ENCODE measurements at regions not wholly inside any gene's neighbourhood (a gene's known extent, or its start where the extent isn't known, plus 50 kb on each side); places are given as distances from the start of the nearest gene placed in this dataset.
"Not testable (repeated sequence)": the region's sequence is repeated elsewhere in the genome, so short reads cannot be mapped to it uniquely, and the experiment has no call there.

DNA sequence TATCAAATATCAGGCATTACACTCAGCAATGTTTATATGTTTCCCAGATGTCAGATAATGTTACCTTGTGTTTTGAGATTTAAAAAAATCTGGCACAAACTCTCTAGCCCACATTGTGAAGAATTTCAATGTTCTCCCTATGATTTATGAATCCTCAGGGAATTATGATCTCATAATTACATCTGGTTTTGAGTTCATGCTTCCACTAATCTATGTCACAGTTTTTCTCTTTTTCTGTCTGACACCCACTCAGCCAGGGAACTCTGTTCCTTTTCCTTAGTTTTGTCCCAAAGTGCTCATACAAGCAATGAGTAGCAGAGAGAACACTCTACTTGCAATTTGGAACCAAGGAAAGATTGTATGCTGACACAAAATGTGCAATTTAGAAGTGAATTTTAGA lies 212.1 kb upstream of the POF1B start:
- Mint-ChIP-seq H3K9me3 (no peaks in the 10 kb centered on the region), H3K4me1 (no peaks in the 10 kb centered on the region), H3K27ac (no peak overlapping the region), H3K36me3 (no peaks in the 10 kb centered on the region), H3K27me3 (peaks cover 0 to 5% of the 10 kb centered on the region in 2 donors), H3K4me3 (no peak overlapping the region)
- ATAC-seq (replicated peaks) (no peak), DNase-seq (no peak)

DNA sequence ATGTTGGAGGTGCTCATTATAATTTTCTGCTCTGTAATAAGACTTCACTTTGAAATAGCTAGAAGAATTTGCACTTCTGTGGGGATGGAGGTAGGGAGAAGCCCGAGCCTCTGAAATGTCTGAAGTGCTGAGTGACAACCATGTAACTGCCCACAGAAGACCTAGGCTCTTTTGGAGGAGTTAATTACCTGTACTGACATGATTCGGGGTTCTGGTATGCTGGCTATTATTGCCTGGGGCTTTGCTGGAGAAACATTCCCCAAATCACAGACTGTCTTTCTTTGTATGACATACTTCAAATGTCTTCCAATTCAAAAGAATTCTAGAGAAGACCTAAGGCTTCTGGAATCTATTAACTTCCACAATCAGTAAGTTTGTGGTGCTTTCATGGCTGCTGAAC lies 211.2 kb upstream of the POF1B start:
- peaks cover 0 to 5% of the 10 kb centered on the region in 2 donors for H3K27me3 Mint-ChIP-seq
- H3K4me1 Mint-ChIP-seq: no peaks in the 10 kb centered on the region
- H3K4me3 Mint-ChIP-seq: no peak overlapping the region
- no peaks in the 10 kb centered on the region for H3K36me3 Mint-ChIP-seq
- no peak for ATAC-seq (replicated peaks)
- peaks cover 0 to 1% of the 10 kb centered on the region in 2 donors for H3K9me3 Mint-ChIP-seq
- no peak for DNase-seq
- H3K27ac Mint-ChIP-seq: no peak overlapping the region

DNA sequence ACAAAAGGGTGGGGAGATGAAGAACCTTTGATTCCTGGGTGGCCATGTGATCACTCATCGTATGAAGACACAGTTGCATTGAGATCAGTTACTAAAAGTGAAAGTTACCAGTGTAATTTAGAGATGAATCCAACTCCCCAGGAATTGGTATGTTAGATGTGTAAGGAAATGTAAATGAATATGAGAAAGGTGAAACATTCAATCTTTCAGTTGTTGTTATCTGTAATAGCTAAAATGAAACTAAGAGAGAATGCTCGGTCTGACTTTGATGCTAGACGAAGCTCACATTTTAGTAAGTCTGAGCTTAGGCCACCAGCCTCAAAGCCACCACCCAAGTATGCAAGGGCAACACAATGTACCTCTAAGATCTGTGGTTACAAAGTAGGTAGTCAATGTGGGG lies 194.3 kb upstream of the POF1B start:
- Mint-ChIP-seq H3K4me1 (no peaks in the 10 kb centered on the region), H3K27me3 (no peaks in the 10 kb centered on the region), H3K4me3 (no peak overlapping the region), H3K9me3 (peaks cover 0 to 3% of the 10 kb centered on the region in 2 donors), H3K36me3 (no peaks in the 10 kb centered on the region), H3K27ac (no peak overlapping the region)
- DNase-seq (no peak), ATAC-seq (replicated peaks) (no peak)

DNA sequence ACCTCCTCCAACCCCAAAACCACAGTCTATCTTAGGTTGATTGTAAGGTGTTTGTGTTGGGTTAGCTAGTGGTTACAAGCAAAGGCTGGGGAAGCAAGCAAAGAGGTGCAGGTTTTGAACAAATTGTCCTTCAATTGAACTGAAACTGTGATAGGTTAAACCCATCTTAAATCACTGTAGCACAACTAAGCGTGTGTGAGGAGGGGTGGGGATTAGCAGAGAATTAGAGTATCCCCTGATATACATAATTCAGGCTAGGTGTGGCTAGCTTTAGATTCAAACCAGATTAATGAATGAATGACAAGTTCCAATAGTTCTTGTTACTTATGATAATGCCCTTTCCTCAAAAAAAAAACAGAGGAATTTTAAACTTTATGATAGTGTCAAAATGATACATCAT lies 191.0 kb upstream of the POF1B start:
- no peaks in the 10 kb centered on the region for H3K27me3 Mint-ChIP-seq
- no peak overlapping the region for H3K4me3 Mint-ChIP-seq
- no peaks in the 10 kb centered on the region for H3K4me1 Mint-ChIP-seq
- no peaks in the 10 kb centered on the region for H3K36me3 Mint-ChIP-seq
- DNase-seq (no peak), ATAC-seq (replicated peaks) (no peak)
- no peak overlapping the region for H3K27ac Mint-ChIP-seq
- H3K9me3 Mint-ChIP-seq: peaks cover 0 to 3% of the 10 kb centered on the region in 2 donors

DNA sequence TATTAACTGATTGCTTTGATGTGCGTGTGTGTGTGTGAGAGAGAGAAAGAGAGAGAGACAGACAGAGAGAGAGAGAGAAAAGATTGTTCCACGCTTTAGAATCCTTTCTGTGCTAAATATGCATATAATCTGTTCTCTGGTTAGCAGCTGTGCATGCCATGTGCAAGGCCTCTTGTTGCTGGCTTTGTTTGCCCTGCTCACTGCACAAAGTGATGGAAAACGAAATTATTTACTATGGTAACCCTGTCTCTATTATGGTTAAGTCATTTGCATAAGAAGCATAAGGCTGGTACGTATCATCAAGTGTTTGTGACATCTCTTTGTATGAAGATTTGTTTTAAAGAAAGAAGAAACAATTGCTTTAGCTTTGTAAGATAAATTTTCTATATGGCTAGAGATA lies 190.2 kb upstream of the POF1B start:
- H3K4me1 Mint-ChIP-seq: no peaks in the 10 kb centered on the region
- ATAC-seq (replicated peaks) (no peak), DNase-seq (no peak)
- H3K36me3 Mint-ChIP-seq: no peaks in the 10 kb centered on the region
- H3K27me3 Mint-ChIP-seq: no peaks in the 10 kb centered on the region
- no peak overlapping the region for H3K27ac Mint-ChIP-seq
- no peak overlapping the region for H3K4me3 Mint-ChIP-seq
- peaks cover 0 to 3% of the 10 kb centered on the region in 2 donors for H3K9me3 Mint-ChIP-seq

DNA sequence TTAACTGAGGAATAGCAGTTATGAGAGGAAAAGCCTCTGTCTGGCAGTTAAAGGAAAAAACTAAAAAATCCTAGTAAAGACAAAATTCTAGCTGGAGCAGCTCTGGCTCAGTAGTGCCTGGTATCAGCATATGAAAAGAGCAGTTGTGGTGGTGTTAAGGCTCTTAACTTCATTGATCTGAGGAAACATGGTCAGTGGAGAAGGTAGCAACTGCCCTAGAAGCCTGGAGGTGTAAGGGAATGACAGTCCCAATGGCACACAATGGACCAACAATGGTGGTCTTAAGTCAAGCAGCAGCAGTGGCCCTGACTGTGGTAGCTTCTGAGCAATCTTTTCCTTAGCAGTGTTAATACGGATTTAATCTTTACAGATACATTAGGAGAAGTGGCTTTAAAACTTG lies 189.6 kb upstream of the POF1B start:
- H3K27me3 Mint-ChIP-seq: no peaks in the 10 kb centered on the region

DNA sequence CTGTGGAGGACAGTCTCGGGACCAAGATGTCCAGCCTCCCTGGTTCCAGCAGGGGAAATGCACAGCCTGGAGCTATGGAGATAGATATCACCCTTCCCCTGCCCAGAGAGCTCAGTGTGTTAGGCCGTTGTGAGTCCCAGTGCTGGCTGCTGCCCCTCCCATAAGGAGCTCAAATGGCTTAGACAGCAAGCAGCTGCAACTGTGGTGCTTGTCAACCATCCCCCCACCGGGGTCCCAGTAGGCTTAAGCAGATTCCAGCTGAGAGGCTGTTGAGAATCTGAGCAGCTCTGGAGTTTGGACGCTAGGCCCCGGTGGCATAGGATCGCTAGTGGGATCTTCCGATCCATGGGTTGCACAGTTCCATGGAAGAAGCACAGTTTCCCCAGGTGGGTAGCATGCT lies 181.8 kb upstream of the POF1B start:
- Mint-ChIP-seq H3K27ac (no peak overlapping the region), H3K36me3 (no peaks in the 10 kb centered on the region), H3K27me3 (peaks cover 0 to 3% of the 10 kb centered on the region in 2 donors), H3K9me3 (no peaks in the 10 kb centered on the region), H3K4me3 (no peak overlapping the region), H3K4me1 (no peaks in the 10 kb centered on the region)
- no peak for ATAC-seq (replicated peaks)
- no peak for DNase-seq

More for the DNA sequence above, 189.6 kb upstream of the POF1B start:
- no peak for ATAC-seq (replicated peaks)
- Mint-ChIP-seq H3K27ac (no peak overlapping the region), H3K4me1 (no peaks in the 10 kb centered on the region), H3K9me3 (peaks cover 0 to 3% of the 10 kb centered on the region in 2 donors), H3K4me3 (no peak overlapping the region), H3K36me3 (no peaks in the 10 kb centered on the region)
- DNase-seq: no peak

DNA sequence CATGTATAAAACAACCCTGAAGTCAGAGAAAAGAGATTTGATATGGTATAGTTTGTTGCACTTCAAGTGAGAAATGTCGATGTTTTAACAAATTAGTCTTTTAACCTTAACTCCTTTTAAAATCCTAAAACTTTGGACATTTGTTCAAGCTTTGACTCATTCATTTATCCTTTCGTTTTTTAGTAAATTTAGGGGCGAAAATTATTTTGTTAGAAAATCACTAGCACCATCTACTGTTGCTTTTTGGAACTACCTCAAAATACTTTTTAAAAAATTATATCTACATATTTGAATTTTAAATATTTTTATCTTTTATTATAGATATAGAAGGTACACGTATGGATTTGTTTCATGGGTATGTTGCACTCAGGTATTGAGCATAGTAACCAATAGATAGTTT lies 165.1 kb upstream of the POF1B start:
- Mint-ChIP-seq H3K4me3 (no peak overlapping the region), H3K4me1 (no peaks in the 10 kb centered on the region), H3K27ac (no peak overlapping the region), H3K27me3 (no peaks in the 10 kb centered on the region), H3K36me3 (no peaks in the 10 kb centered on the region), H3K9me3 (no peaks in the 10 kb centered on the region)
- no peak for ATAC-seq (replicated peaks)
- no peak for DNase-seq

DNA sequence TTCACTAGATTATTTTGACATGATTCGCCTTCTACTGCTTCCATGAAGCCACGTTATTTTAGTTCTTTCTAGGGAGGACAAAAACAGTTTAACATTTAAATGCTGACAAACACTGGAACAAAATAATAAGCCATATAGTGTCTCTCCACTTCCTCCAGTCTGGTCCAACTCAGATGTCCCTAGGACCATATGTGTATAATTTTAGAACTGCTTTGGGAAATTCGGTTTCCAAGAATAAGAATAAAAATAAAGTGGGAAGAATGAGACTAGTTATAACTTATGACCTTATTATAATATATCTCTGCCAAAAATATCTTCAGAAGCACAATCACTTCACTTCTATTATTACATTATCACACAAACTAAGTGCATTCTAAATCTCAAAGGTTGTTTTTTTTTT lies 164.4 kb upstream of the POF1B start:
- DNase-seq (no peak), ATAC-seq (replicated peaks) (no peak)
- H3K27me3 Mint-ChIP-seq: no peaks in the 10 kb centered on the region
- no peaks in the 10 kb centered on the region for H3K36me3 Mint-ChIP-seq
- H3K4me1 Mint-ChIP-seq: no peaks in the 10 kb centered on the region
- H3K9me3 Mint-ChIP-seq: no peaks in the 10 kb centered on the region
- no peak overlapping the region for H3K4me3 Mint-ChIP-seq
- H3K27ac Mint-ChIP-seq: no peak overlapping the region

DNA sequence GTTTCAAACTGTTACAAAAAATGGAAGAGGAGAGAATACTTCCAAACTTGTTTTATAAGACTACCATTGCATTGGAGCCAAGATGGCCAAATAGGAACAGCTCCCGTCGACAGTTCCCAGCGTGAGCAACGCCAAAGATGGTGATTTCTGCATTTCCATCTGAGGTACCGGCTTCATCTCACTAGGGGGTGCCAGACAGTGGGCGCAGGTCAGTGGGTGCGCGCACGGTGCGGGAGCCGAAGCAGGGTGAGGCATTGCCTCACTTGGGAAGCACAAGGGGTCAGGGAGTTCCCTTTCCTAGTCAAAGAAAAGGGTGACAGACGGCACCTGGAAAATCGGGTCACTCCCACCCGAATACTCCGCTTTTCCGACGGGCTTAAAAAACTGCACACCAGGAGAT lies 149.7 kb upstream of the POF1B start:
- H3K27ac Mint-ChIP-seq; DNase-seq; H3K36me3 Mint-ChIP-seq; H3K9me3 Mint-ChIP-seq; H3K4me1 Mint-ChIP-seq; H3K27me3 Mint-ChIP-seq; H3K4me3 Mint-ChIP-seq; ATAC-seq (replicated peaks): not testable (repeated sequence)

DNA sequence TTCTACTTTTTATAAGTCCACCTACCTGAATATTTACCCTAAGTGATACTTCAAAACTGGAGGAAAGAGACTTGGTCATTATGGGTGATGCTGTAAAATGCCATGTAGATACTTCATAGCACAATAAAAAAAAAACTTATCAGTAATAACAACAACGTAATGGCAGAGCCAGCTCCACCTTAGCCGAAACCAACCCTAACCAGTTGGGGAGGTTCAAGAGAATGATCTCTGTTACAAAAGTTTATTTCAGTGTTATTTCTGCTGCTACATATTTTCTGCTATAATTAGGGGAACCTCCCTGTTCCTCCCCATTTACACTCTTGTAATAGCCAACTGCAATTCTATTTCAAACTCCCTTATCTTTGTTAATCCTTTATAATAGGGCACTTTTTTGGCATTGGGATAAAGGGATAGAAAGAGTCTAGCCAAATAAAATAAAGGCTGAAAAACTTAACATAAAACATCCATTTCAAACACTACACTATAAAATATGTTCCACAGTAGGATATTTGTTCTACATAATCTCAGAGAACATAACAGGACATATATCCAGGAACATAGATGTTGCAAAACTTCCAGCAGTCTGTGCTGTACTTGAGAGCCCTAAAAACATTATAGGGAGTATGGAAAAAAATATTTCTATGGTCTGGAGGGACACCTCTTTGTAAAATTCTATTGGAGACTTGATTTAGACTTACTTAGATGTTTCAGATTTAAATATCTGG lies 138.7 kb upstream of the POF1B start:
- ATAC-seq (replicated peaks): no peak
- Mint-ChIP-seq H3K9me3 (no peaks in the 10 kb centered on the region), H3K27me3 (no peaks in the 10 kb centered on the region)

DNA sequence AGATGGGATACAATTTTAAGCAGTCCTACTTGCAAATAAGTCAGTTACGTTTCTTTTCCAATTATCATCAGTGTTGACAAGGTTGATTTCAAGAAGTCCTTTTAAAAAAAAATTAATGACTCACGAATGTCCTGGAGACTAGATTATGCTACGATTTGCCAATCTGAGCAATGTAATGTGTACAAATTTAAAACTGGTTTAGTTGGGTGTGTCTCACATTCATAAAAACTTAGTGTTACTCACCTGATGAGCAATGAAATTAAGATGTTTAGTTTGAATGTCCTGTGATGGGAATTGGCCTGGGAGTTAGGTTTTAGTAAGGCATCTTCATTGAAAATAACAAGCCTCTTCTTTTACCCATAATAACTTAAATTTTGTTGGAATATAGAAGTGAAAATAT lies 136.7 kb upstream of the POF1B start:
- no peaks in the 10 kb centered on the region for H3K4me1 Mint-ChIP-seq
- no peaks in the 10 kb centered on the region for H3K27me3 Mint-ChIP-seq
- no peak for ATAC-seq (replicated peaks)
- H3K27ac Mint-ChIP-seq: no peak overlapping the region
- no peaks in the 10 kb centered on the region for H3K36me3 Mint-ChIP-seq
- DNase-seq: no peak
- no peaks in the 10 kb centered on the region for H3K9me3 Mint-ChIP-seq
- H3K4me3 Mint-ChIP-seq: no peak overlapping the region

More for the DNA sequence above, 138.7 kb upstream of the POF1B start:
- Mint-ChIP-seq H3K27ac (no peak overlapping the region), H3K4me3 (no peak overlapping the region), H3K4me1 (no peaks in the 10 kb centered on the region), H3K36me3 (no peaks in the 10 kb centered on the region)
- DNase-seq: no peak

DNA sequence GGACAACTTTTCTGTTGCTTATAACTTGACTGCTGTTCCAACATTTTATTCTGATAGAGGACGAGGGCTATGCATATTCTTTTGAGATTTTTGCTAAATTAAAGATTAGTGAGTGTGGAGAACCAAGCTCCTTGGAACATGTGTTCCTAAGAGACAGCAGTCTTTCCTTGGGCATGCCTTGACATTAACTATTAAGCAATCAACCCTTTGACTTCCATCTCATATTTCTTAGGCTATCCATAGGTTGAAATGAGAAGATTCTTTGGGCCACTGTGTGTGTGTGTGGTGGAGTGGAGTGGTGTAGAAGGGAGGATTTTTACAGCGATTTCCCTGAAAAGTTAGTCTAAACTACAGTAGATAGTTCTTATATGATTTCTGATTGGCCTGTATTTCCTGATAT lies 127.4 kb upstream of the POF1B start:
- H3K4me1 Mint-ChIP-seq: no peaks in the 10 kb centered on the region
- no peaks in the 10 kb centered on the region for H3K9me3 Mint-ChIP-seq
- no peak overlapping the region for H3K4me3 Mint-ChIP-seq
- no peak overlapping the region for H3K27ac Mint-ChIP-seq
- no peaks in the 10 kb centered on the region for H3K27me3 Mint-ChIP-seq
- ATAC-seq (replicated peaks): no peak
- no peaks in the 10 kb centered on the region for H3K36me3 Mint-ChIP-seq
- no peak for DNase-seq

DNA sequence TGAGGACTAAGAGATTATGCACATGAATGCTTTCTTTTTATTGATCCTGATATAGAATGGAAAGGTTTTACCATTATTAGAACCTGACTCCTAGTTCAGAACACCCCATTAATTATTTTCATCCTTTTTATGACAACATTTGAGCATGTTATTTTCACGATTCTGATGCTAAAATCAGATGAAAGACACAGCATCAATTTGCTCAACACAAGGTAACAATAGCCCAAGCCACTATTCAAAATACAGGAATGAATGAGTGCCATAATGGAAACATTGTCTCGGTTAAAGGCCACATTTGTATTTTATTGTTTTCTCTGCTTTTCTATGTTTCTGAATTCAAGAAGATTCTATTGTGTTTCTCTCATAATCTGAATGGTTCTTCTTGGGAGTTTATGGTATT lies 126.3 kb upstream of the POF1B start:
- no peaks in the 10 kb centered on the region for H3K27me3 Mint-ChIP-seq
- ATAC-seq (replicated peaks) (no peak), DNase-seq (no peak)
- H3K9me3 Mint-ChIP-seq: no peaks in the 10 kb centered on the region
- no peak overlapping the region for H3K27ac Mint-ChIP-seq
- no peak overlapping the region for H3K4me3 Mint-ChIP-seq
- no peaks in the 10 kb centered on the region for H3K4me1 Mint-ChIP-seq
- H3K36me3 Mint-ChIP-seq: no peaks in the 10 kb centered on the region

DNA sequence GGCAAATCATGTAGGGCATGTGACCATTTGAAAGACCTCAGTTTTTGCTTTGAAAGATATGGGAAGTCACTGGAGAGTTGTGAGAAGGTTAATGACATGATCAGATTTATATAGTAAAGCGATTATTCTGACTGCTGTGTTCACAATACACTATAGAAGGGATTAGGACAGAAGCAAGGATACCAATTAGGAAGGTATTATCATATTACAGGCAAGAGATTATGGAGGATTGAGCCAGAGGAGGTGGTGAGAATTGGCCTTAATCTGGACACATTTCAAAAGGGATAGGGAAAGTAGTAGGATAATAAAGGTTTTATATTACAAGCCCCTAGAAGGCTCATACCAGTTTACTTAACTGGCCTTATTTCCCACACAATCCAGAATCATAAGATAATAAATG lies 124.9 kb upstream of the POF1B start:
- Mint-ChIP-seq H3K9me3 (no peaks in the 10 kb centered on the region), H3K4me3 (no peak overlapping the region), H3K4me1 (no peaks in the 10 kb centered on the region), H3K27ac (no peak overlapping the region), H3K36me3 (no peaks in the 10 kb centered on the region), H3K27me3 (no peaks in the 10 kb centered on the region)
- no peak for ATAC-seq (replicated peaks)
- DNase-seq: no peak
